ENCODE measurements at regions not wholly inside any gene's neighbourhood (a gene's known extent, or its start where the extent isn't known, plus 50 kb on each side); places are given as distances from the start of the nearest gene placed in this dataset.

DNA sequence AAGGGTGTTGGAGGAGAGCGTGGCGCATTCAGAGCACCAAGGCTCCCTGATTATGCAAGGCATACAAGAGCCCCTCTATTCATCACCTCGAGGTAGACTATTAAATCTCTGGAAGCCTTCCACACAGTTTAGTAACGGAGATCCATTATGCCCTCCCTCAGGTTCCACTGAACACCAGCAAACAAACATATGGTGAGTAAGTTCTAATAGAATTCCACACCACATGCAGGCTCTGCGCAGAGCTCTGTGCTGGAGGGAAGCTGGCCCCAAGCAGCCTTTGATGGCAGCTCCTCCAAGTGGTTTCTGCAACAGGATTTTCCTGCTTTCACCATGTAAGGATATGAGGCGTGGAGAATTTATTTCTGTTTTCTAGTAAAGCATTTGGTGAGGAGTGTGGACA is 238.6 kb downstream of the C1D start:
- TF ChIP-seq, protein P1, sequence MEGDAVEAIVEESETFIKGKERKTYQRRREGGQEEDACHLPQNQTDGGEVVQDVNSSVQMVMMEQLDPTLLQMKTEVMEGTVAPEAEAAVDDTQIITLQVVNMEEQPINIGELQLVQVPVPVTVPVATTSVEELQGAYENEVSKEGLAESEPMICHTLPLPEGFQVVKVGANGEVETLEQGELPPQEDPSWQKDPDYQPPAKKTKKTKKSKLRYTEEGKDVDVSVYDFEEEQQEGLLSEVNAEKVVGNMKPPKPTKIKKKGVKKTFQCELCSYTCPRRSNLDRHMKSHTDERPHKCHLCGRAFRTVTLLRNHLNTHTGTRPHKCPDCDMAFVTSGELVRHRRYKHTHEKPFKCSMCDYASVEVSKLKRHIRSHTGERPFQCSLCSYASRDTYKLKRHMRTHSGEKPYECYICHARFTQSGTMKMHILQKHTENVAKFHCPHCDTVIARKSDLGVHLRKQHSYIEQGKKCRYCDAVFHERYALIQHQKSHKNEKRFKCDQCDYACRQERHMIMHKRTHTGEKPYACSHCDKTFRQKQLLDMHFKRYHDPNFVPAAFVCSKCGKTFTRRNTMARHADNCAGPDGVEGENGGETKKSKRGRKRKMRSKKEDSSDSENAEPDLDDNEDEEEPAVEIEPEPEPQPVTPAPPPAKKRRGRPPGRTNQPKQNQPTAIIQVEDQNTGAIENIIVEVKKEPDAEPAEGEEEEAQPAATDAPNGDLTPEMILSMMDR (conservative IDR thresholded peaks at IDR 0.05; ENCODE audit: low read depth in 2 of 2), result no peak
- TF ChIP-seq EZH2 (IDR thresholded peaks at IDR 0.05; ENCODE audit: low read depth, unreplicated experiment) (no peak), POLR2AphosphoS5 (IDR thresholded peaks at IDR 0.05; ENCODE audit: low read depth) (no peak)
- TF ChIP-seq, protein P2, sequence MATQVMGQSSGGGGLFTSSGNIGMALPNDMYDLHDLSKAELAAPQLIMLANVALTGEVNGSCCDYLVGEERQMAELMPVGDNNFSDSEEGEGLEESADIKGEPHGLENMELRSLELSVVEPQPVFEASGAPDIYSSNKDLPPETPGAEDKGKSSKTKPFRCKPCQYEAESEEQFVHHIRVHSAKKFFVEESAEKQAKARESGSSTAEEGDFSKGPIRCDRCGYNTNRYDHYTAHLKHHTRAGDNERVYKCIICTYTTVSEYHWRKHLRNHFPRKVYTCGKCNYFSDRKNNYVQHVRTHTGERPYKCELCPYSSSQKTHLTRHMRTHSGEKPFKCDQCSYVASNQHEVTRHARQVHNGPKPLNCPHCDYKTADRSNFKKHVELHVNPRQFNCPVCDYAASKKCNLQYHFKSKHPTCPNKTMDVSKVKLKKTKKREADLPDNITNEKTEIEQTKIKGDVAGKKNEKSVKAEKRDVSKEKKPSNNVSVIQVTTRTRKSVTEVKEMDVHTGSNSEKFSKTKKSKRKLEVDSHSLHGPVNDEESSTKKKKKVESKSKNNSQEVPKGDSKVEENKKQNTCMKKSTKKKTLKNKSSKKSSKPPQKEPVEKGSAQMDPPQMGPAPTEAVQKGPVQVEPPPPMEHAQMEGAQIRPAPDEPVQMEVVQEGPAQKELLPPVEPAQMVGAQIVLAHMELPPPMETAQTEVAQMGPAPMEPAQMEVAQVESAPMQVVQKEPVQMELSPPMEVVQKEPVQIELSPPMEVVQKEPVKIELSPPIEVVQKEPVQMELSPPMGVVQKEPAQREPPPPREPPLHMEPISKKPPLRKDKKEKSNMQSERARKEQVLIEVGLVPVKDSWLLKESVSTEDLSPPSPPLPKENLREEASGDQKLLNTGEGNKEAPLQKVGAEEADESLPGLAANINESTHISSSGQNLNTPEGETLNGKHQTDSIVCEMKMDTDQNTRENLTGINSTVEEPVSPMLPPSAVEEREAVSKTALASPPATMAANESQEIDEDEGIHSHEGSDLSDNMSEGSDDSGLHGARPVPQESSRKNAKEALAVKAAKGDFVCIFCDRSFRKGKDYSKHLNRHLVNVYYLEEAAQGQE (IDR thresholded peaks at IDR 0.05; ENCODE audit: unreplicated experiment), result no peak
